Stomach (tissue), 8 donors: ENCODE measurements at regions not wholly inside any gene's neighbourhood (a gene's known extent, or its start where the extent isn't known, plus 50 kb on each side); places are given as distances from the start of the nearest gene placed in this dataset.
"Not testable (repeated sequence)": the region's sequence is repeated elsewhere in the genome, so short reads cannot be mapped to it uniquely, and the experiment has no call there.

Experiments used
- DNase-seq, 2 donors: peaks; one replicate each; pipeline versions ENCODE4 v3.0.0 to v3.0.0-alpha.2; 2013 to 2019
- H3K27ac ChIP-seq, 5 donors: fragments of 200-600 bp in 4 of 5; sonication (generic) in 4 of 5; one replicate each; pipeline ENCODE4 v1.5.1; 2013 to 2019; ENCODE audit warnings: mild to moderate bottlenecking in 1 of 5, moderate library complexity in 1 of 5
- H3K27me3 ChIP-seq, 3 donors: fragments of 200-600 bp; sonication (generic); one replicate each; pipeline ENCODE4 v1.5.1; 2017 to 2019; ENCODE audit warnings: mixed run types in 1 of 3
- H3K36me3 ChIP-seq, 4 donors: fragments of 200-600 bp; sonication (generic); 1 replicate in 3 of 4; 2 replicates in 1 of 4; pipeline ENCODE4 v1.5.1; 2016 to 2019
- H3K4me1 ChIP-seq, 4 donors: fragments of 200-600 bp; sonication (generic); one replicate each; pipeline ENCODE4 v1.5.1; 2016 to 2019
- H3K4me3 ChIP-seq, 4 donors: fragments of 200-600 bp; sonication (generic) in 3 of 4; one replicate each; pipeline ENCODE4 v1.5.1; 2016 to 2019; ENCODE audit warnings: mild to moderate bottlenecking in 1 of 4
- H3K9me3 ChIP-seq, 4 donors: fragments of 200-600 bp; sonication (generic); one replicate each; pipeline ENCODE4 v1.5.1; 2016 to 2019
- EP300 ChIP-seq: sonication (generic); formaldehyde crosslinking; IDR thresholded peaks from one replicate; pipeline ENCODE4 v1.6.1; 2017; ENCODE audit warnings: antibody characterized with exemption
- POLR2A ChIP-seq, 4 donors: fragments of 450-650 bp; IDR thresholded peaks; one replicate each; pipeline ENCODE4 v1.6.1; 2016; ENCODE audit warnings: antibody characterized with exemption in 4 of 4, control low read depth in 2 of 4, mild to moderate bottlenecking in 1 of 4, moderate library complexity in 1 of 4
- POLR2AphosphoS5 ChIP-seq, 3 donors: sonication (generic); formaldehyde crosslinking; IDR thresholded peaks; one replicate each; pipeline ENCODE4 v1.6.1; 2016; ENCODE audit warnings: antibody characterized with exemption in 3 of 3
- WGBS, 5 donors: extraction: QIAGEN DNeasy Blood & Tissue Kit in 3 of 5; methylation state at CpG; one replicate each; pipeline versions ENCODE4 v1.1.5 to v1.1.7; 2013 to 2018; 5-methylcytosine and 5-hydroxymethylcytosine counted together
- intact Hi-C: fragments of 100-400 bp; cut with DNase I; formaldehyde crosslinking; loops from one replicate; pipeline ENCODE4 v1.15.1; 2023; ENCODE audit warnings: low total_unique reads
- TF ChIP-seq, protein P1 (sequence below), 7 experiments: fragments of 450-650 bp in 4 of 7; fragments of 200-600 bp in 3 of 7; sonication (generic) in 3 of 7; IDR thresholded peaks; one replicate each; pipeline ENCODE4 v1.5.1; 2016 to 2019; ENCODE audit warnings: antibody characterized with exemption in 7 of 7, control low read depth in 2 of 7, mild to moderate bottlenecking in 1 of 7
- donor health status: healthy with polysubstance abuse.
- donor health status: Bipolar disorder and iron deficiency.
- donor health status: healthy.

DNA sequence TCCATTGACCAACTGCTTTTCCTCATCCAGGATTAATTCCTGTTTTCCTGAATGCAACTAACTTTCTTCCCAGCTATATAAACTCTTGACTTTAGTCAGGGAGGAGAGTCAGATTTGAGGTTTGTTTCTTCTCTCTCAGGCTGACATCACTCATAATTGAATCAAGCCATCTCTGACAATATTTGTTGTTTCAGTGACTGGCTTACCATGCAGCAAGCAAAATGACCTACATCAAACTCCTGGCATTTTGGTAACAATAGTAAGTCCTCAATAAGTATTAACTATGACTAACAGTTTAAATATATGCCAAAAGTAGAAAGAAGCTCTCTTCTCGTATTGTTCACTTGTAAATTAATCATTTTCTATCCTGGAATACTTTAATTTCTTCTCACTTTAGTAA, 625.7 kb upstream of the KCND2 start:
- no peak overlapping the region for H3K4me3 ChIP-seq
- WGBS, 5 donors, result 58 to 75% (median 65%) methylated on average over 1 of the region's 1 CpG
- no peaks in the 10 kb centered on the region for H3K4me1 ChIP-seq
- no peaks in the 10 kb centered on the region for H3K27me3 ChIP-seq
- intact Hi-C loops, result no loop called here
- H3K9me3 ChIP-seq, result peaks cover 0 to 13% (median 0%) of the 10 kb centered on the region in 4 donors
- TF ChIP-seq POLR2AphosphoS5 (IDR thresholded peaks at IDR 0.05) (no peak), POLR2A (IDR thresholded peaks at IDR 0.05) (no peak)
- TF ChIP-seq, protein P1, sequence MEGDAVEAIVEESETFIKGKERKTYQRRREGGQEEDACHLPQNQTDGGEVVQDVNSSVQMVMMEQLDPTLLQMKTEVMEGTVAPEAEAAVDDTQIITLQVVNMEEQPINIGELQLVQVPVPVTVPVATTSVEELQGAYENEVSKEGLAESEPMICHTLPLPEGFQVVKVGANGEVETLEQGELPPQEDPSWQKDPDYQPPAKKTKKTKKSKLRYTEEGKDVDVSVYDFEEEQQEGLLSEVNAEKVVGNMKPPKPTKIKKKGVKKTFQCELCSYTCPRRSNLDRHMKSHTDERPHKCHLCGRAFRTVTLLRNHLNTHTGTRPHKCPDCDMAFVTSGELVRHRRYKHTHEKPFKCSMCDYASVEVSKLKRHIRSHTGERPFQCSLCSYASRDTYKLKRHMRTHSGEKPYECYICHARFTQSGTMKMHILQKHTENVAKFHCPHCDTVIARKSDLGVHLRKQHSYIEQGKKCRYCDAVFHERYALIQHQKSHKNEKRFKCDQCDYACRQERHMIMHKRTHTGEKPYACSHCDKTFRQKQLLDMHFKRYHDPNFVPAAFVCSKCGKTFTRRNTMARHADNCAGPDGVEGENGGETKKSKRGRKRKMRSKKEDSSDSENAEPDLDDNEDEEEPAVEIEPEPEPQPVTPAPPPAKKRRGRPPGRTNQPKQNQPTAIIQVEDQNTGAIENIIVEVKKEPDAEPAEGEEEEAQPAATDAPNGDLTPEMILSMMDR (IDR thresholded peaks at IDR 0.05), result no peak
- no peak for DNase-seq
- no peak overlapping the region for H3K27ac ChIP-seq
- H3K36me3 ChIP-seq, result no peaks in the 10 kb centered on the region

DNA sequence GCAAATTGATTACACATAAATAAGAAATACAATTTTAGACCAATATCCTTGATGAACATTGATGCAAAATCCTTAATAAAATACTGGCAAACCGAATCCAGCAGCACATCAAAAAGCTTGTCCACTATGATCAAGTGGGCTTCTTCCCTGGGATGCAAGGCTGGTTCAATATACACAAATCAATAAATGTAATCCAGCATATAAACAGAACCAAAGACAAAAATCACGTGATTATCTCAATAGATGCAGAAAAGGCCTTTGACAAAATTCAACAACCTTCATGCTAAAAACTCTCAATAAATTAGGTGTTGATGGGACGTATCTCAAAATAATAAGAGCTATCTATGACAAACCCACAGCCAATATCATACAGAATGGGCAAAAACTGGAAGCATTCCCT, 624.2 kb upstream of the KCND2 start:
- WGBS, 5 donors, result 67 to 83% (median 68%) methylated on average over 3 of the region's 3 CpGs
- H3K36me3 ChIP-seq, H3K4me1 ChIP-seq, DNase-seq, H3K4me3 ChIP-seq, intact Hi-C loops, H3K27me3 ChIP-seq, H3K27ac ChIP-seq: not testable (repeated sequence)
- H3K9me3 ChIP-seq, result peaks cover 0 to 16% (median 3%) of the 10 kb centered on the region in 4 donors

DNA sequence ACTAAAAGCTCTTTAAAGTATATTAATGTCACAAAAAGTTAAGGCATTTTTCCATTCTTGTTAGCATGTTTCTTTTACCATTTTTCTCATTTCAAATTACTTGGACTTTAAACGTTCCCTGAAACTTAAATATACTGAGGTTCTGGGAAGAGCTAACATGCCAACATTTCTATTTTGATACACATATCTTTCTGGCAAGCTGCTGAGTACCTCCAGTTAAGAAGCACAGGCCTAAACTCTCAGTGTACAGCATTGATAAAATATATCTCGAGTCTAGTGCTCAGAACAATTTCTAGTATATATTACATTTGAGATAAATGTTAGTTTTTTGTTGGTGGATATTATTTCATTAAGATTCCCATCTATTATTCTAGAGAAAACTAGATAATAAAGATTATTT, 612.9 kb upstream of the KCND2 start:
- H3K27me3 ChIP-seq, result no peaks in the 10 kb centered on the region
- H3K9me3 ChIP-seq, result no peaks in the 10 kb centered on the region
- intact Hi-C loops, result no loop called here
- no peak overlapping the region for H3K27ac ChIP-seq
- no peak overlapping the region for H3K4me3 ChIP-seq
- no peaks in the 10 kb centered on the region for H3K4me1 ChIP-seq
- WGBS, 5 donors, result 50 to 55% (median 51%) methylated on average over 2 of the region's 2 CpGs
- TF ChIP-seq POLR2A (IDR thresholded peaks at IDR 0.05), result no peak
- no peak for TF ChIP-seq POLR2AphosphoS5 (IDR thresholded peaks at IDR 0.05)
- TF ChIP-seq, protein P1 (IDR thresholded peaks at IDR 0.05), result no peak
- no peak for TF ChIP-seq EP300
- H3K36me3 ChIP-seq, result no peaks in the 10 kb centered on the region
- DNase-seq, result no peak

DNA sequence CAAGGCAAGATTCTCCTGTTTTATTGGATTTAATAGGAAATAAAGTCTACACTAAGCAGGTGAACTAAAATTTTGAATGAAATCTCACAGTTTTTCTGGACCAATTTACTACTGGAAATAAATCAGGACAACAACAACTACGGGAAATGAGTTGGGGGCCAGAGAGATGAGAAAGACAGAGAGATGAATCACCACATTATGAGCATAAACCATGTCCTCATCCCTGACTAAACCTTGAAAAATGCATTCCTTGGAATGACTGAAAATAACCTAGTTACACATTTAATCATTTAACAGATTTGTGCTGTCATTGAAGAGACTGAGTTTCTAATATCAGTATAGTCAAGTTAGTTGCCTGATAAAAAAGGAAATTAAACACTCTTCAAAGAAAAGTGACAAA, 608.4 kb upstream of the KCND2 start:
- intact Hi-C loops, result no loop called here
- no peak overlapping the region for H3K27ac ChIP-seq
- TF ChIP-seq POLR2A (IDR thresholded peaks at IDR 0.05) (no peak), POLR2AphosphoS5 (IDR thresholded peaks at IDR 0.05) (no peak), EP300 (no peak)
- TF ChIP-seq, protein P1 (IDR thresholded peaks at IDR 0.05), result no peak
- WGBS, 5 donors, result 38 to 67% (median 63%) methylated on average over 1 of the region's 1 CpG
- peaks cover 0 to 7% (median 0%) of the 10 kb centered on the region in 4 donors for H3K9me3 ChIP-seq
- H3K27me3 ChIP-seq, result no peaks in the 10 kb centered on the region
- no peak overlapping the region for H3K4me3 ChIP-seq
- no peak for DNase-seq
- H3K36me3 ChIP-seq, result no peaks in the 10 kb centered on the region
- no peaks in the 10 kb centered on the region for H3K4me1 ChIP-seq

DNA sequence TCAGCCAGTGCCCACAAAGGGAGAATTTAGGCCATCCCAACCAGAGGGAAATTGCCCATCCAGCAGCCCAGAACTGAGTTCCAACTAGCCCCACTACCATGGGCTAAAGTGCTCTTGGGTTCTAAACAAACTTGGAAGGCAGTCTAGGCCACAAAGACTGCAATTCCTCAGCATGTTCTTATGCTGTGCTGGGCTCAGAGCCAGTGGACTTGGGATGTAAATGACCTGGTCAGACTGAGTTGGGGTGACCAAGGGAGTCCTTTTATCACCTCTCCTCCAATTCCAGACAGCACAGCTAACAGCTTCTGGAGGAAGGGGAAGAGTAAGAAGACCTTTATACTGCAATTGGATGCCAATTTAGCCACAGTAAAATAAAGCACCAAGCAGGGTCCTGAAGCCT, 607.2 kb upstream of the KCND2 start:
- no peak for DNase-seq
- intact Hi-C loops, result no loop called here
- Histone ChIP-seq H3K36me3 (no peaks in the 10 kb centered on the region), H3K4me3 (no peak overlapping the region), H3K4me1 (no peaks in the 10 kb centered on the region), H3K27ac (no peak overlapping the region), H3K9me3 (peaks cover 0 to 7% (median 0%) of the 10 kb centered on the region in 4 donors), H3K27me3 (no peaks in the 10 kb centered on the region)
- TF ChIP-seq, protein P1 (IDR thresholded peaks at IDR 0.05), result no peak
- TF ChIP-seq EP300 (no peak), POLR2A (IDR thresholded peaks at IDR 0.05) (no peak), POLR2AphosphoS5 (IDR thresholded peaks at IDR 0.05) (no peak)
